ENCODE measurements at regions not wholly inside any gene's neighbourhood (a gene's known extent, or its start where the extent isn't known, plus 50 kb on each side); places are given as distances from the start of the nearest gene placed in this dataset.

DNA sequence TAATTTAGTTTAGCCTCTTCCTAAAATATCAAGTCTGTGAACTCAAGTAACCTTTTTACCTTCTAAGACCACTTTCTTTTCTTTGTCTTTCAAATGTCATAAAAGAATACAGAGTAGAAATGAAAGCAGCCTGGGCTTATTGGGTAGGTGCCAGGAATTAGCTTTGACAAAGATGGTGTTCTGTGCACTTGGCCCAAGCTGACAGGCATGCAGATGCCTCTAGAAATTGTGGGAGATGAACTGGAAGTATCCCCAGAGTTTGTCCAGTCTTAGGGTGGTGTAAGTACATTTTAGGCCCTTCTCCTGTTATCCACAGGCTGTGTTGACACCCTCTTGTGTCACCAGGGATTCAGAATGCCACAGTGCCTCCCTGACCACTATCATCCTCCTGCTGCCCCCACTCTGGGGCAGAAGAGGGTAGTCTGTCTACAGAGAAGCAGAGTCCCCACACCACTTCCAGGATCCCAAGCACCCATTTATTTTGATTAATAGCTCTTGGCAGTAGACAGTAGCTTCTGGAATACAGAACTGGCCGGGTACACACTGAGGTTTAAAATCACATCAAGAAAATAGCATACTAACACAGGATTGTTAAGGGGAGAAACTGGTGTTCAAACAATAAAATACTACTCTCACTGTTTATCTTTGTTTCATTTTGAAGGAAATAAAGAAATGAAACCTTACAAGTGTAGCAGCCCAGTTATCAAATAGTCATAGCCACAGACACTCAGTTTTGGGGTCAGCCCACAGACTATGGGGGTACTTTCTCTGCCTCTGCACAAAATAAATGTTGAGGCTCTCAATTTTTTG is 343.2 kb downstream of the KCNRG start:
- no peak for DNase-seq (ENCODE audit: low read depth in 2 of 2)

DNA sequence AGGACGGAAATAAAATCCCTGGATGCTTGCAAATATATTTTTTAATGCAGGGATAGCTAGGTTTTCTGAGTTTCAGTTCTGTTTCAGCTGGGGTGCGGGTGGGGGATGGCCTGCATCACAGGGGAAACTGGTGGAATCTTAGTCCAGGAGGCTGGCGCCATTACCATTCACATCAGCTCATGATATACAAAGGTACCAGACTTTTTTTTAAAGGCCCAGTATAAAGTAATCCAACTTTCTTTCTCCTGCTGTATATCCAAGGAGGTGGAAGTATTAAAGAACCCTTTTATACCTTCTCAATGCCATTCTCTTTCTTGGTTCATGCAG is 343.8 kb downstream of the KCNRG start:
- no peak for DNase-seq (ENCODE audit: low read depth in 2 of 2)

DNA sequence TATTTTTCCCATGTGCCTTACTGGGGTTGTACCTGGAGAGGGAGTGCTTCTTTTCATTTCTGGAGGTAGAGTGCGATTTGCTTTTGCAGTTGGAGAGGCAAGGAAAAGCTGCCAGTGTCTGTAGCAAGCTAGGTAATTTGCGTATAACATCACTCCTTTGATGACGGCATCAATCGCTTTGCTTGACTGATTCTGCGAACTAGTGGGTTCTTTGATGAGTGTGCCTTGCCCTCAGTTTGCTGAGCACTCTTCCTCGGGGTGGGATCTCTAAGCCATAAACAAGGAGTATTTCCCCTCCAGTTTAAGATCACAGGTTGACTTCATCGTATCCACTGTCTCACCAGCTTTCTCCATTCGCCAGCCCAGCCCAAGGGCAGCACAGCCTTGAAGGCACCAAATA is 344.5 kb downstream of the KCNRG start:
- DNase-seq (ENCODE audit: low read depth in 2 of 2) = no peak

DNA sequence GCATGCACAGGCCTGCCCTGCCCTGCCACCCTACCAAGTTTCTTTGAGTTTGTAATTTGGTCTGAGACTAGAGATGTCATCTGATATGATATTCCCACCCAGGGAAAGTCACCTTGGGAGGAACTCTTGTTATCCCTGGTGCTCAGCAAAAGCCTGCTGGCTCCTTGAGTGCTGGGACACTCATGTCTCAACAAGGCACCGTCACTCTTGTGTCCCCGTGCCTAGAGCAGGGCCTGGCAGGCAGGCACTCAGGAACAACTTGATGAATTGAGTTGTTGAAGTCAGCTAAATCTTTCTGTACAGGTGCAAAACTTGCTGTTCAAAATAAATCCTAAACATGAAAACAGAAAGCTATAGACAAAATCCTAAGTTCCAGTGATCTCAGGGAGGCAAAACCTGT is 345.4 kb downstream of the KCNRG start:
- no peak for DNase-seq (ENCODE audit: low read depth in 2 of 2)

DNA sequence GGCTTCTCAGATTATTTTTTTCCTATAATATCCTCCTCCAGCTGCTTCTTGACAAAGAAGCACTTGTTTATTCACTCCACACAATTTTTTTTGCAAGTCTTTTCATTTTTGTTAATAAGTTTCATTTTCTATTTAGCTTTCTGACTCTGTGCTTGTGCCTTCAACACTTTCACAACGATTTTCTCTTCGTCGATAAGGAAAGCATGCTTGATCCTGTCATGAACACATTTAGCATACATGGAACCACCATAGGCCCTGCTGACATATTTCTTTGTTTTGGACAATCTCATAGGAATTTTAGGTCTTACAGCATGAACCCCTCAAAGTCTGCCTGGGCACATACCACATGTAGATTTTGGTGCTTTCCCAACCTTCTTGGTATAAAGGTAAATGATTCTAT is 346.0 kb downstream of the KCNRG start:
- DNase-seq (ENCODE audit: low read depth in 2 of 2) = no peak

DNA sequence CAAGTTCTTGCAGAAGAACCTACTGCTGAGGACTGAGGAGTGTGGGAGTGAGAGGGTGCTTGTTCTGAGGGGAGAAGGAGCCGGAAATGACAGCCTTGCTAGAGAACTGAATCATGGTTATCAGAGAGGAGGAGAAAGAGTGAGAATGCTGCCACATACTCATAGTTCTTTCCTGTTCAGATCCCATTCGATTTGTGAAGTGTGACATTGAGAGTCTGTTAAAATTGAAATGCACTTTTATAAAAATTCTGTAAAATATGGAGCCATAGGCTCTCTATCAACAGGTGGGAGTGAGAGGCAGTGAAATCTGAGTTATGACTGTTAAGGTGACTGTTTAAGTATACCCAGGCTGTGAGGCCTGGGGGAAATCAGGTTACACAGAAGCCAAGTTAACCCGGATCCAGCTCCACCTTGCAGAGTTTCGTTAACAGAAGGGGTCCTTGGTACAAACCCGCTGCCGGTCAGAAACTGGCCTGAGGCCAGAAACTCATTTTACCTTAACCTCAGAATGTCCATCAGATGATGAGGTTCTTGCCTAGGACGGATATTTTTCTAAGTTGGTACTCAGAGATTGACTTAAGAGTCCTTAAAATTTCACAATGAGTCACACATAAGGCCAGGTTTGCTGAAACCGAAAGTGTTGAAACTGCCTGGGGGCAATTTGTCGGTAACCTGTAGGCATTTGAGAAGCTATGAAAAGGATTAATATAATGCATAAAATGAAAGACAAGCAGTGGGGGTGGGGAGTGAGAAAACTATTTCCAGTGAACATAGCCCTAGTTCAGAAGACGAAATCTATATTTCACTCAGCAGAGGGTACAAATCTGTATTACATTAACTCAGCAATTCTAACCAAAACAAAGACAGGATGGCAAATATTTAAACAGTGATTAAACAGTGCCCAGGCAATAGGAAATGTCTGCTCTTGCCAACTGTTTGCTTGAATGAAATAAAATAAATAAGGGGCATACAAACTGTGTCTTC is 350.5 kb downstream of the KCNRG start:
- no peak for DNase-seq (ENCODE audit: low read depth in 2 of 2)

DNA sequence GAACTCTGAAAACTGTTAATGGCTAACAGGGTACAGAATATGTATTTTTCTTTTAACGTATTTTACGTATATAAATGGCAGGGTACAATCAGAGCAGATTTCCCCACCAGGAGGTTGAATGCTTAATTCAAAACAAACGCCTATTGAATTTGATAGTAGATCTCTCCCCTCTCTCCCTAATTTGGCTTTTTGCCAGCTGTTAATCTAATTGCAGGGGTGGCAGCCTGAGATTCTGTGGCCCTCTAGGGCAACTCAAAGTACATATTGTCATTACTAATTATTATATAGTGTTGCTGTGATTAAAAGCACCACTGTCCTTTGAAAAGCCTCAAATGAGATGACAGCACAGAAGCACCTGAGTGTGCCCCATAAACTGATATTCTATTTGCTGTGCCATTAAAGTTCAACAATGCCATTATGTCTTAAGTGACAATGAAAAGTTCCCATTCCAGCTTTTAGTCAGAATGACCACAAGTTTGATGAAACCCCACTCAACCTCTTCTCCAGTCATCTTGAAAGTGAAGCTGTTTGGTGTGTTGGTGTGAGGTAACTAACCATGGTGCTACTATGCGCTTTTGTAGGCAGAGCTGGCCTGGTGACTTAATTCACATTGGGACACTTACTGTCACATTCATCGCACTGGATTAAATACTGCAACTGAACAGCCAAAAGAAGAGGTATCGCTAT is 351.4 kb downstream of the KCNRG start:
- DNase-seq (ENCODE audit: low read depth in 2 of 2) = no peak

DNA sequence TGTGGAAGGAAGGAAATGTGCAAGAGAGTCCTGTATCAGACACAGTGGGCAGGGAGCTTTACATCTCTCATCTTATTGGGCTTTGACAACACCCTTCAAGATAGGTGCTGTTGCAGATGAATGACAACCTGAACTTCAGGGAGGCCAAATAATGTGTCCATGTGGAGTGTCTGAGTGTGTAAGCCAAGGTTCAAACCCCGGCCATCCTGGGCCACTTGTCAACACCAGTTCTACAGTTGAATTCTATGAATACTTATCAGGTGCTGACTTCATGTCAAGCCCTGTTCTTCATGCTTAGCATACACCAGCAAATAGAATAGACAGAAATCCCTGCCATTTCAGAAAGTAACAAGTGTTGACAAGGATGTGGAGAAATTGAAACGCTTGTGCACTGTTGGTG is 354.4 kb downstream of the KCNRG start:
- DNase-seq (ENCODE audit: low read depth in 2 of 2) = no peak

DNA sequence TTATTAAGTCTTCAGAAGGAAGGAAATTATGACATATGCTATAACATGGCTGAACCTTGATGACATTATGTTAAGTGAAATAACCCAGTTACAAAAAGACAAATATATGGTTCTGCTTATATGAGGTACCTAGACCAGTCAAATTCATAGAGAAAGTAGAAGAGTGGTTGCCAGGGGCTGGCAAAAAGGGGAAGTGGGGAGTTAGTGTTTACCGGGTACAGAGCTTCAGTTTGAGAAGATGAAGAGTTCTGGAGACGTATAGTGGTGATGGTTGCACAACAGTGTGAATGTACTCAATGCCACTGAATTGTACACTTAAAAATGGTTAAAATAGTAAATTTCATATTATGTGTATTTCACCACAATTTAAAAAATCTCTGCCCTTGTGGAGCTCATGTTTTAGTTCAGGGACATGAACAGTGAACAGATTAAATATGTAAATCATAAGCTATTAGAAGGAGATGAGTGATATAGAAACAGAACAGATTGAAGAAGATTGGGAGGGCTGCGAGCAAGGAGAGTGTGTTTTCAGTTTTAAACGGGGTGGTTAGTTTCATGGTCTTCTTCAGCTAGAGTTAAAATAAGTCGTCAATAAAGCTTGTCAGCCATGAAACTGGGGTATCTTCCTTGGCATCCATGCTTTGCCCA is 355.2 kb downstream of the KCNRG start:
- no peak for DNase-seq (ENCODE audit: low read depth in 2 of 2)

DNA sequence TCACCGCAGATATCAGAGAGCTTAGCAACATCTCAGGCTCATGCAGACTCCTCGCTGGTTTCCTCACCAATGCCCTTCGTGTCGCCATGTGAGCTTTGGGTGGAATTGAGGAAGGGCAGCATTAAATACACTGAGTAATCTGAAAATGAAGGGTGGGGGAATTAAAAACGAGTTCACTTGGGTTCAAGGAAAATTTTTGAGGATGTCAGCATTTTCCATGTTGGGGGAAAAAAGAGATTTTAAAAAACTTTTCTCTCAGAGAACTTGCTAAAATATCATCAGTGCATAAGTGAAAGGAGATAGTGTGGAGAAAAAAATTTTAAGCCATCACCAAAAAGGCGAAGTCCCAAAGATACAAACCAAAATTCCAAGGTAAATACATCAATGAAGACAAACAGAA is 359.3 kb downstream of the KCNRG start:
- DNase-seq (ENCODE audit: low read depth in 2 of 2) = no peak

DNA sequence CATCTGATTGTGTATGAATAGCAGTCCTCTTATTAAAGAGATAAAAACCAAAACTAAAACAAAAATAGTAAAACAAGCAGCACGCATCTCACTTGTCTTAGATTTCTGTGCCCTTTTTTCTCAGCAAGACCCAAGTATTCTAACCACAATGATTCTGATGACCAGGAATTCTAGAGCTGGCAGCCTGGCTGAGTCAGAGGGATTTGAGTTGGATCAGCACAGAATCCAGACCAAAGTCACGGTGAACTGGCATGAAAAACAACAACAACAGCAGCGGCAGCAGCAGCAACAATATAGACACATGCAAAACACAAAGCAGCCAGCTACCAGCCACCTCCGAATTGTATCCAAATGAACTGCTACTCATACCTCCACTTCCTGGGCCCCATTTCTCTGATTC is 360.5 kb downstream of the KCNRG start:
- no peak for DNase-seq (ENCODE audit: low read depth in 2 of 2)

DNA sequence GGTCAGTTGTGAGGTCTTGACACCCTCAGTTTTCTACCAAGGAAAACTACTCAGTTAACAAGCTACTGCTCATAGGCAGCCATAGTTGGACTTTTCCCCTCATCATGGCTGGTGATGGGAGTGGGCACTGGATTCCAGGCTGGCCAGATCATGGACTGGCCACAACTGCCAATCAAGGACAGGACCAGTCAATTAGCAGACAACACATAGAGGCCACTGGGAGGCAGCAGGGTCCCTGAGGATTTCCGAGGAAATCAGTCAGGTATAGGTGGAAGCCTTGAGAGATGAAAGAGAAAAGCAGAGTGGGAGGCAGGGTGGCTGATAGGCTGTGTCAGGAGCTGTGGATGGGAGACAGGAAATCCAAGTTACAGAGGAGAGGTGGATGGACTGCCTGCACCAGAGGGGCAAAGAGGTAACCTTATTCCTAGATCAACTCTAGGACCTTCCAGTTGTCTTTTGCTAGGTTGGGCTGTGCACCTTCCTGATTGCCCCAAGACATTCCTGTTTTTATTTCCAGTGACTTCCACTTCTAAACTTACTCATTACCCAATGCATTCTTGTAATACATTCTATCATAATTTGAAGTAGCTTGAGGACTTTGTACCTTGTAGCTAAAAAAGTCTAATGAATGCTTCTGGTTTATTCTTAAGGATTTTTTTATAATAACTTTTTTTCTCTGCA is 361.8 kb downstream of the KCNRG start:
- DNase-seq (ENCODE audit: low read depth in 2 of 2) = no peak

DNA sequence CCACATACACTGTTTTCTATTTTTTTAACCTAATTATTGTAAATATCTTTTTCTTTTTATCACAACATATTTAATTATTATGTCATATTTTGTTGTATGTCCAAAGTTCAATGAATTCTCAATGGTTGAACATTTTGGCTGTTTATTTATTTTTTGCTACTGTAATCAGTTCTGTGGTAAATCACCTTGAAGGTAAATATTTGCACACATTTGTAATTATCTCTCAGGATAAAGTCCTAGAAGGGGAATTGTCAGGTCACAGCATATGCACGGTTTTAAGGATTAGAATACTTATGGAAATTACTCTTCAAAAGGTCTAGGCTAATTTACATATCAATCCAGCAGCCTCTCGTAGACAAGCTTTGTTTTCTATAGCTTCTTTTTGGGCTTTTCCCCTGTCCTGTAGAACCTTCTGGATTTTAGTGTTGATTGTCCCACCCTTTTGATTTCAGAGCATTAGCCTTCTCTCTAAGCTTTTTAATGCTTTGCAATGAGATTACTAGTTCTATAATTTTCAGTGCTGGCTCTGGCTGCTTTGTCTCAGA is 362.6 kb downstream of the KCNRG start:
- DNase-seq (ENCODE audit: low read depth in 2 of 2) = no peak

DNA sequence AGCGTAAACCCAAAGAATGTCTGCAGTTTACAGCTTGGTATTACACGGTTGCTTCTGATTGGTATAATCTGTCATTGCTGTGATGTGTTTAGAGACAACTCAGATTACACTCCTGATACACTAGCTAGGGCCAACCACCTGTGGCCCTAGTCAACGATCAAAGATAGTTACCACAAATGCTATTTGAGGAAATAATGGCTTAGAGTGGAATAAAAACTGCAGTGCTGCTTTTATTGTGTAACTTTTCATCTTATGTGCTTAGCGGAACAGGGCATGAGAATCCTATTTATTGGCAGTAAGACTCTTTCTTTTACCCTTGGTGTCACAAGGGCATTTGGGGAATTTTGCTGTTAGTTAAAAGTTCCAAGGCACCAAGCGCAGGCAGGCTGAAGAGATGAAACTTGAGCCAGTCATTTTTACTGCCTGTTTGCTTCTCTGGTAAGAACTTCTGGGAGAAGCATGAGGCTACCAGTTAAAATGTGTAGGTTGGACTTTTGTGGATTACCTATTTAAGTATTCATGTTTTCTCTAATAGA is 363.3 kb downstream of the KCNRG start:
- DNase-seq (ENCODE audit: low read depth in 2 of 2) = no peak

DNA sequence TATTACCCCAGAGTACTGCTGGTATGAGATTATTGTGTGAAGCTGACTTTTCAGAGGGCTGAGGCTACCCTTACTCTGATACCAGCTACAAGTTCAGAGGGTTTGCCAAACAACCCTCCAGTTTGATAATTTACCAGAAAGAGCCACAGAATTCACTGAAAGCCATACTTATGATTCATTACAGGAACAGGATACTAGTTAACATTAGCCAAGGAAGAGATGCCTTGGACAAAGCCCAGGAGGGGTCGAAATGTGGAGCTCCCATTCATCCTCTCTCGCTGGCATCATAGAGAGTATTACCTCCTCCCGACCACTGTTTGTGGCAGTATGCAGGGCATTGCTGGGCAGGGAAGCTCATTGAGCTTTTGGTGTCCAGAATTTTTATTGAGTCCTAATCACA is 364.3 kb downstream of the KCNRG start:
- no peak for DNase-seq (ENCODE audit: low read depth in 2 of 2)

DNA sequence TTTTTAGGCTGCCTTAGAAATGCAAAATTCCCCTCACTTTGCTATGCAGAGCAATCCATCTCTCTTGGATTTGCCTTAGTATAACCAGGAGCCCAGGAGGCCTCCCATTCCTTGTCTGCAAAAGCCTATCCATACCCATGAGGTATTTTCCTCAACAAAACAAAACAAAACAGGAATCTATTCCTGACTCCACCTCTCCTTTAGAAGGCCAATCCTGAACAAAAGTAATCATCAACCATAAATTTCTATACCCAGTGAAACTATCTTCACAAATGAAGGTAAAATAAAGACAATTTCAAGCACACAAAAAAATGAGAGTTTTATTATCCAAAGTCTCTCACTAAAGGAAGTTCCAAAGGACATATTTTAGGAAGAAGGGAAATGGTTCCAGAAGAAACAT is 365.7 kb downstream of the KCNRG start:
- DNase-seq (ENCODE audit: low read depth in 2 of 2) = no peak

DNA sequence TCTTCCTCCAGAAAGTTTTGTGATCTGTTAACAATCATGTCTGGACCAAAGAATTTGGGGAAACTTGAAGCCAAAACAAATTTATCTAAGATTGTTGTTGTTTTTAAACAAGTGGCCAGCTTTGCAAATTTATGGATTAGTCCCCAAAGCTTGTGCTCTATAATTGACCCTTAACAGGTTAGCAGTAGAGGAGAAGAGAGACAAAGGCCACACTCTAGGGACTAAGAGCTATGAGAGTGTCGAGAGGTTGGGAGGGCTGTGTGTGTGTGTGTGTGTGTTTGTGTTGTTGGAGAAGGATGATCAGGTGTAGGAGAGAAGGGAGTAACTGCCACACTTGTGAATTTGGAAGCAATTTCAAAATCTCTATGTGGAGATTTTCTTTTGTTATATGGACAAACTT is 367.3 kb downstream of the KCNRG start:
- DNase-seq (ENCODE audit: low read depth in 2 of 2) = no peak

DNA sequence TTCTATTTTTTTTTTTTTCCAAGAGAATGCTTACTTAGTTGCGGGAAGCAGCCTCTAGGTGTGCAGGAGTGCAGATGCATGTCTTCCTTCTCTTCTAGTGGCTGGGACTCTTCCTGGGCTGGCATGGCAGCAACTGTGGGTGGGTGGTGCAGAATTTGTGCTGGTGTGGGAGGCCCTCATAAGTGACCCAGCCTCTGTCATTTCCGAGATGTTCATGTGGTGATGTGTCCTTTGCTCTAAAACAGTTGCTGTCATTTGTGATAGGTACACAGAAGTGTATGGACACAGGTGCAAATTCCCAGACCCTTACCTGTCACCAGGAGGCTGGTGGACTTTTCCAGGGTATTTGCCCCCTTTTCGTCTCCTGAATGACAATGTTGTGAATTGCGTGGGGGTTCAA is 367.7 kb downstream of the KCNRG start:
- no peak for DNase-seq (ENCODE audit: low read depth in 2 of 2)

DNA sequence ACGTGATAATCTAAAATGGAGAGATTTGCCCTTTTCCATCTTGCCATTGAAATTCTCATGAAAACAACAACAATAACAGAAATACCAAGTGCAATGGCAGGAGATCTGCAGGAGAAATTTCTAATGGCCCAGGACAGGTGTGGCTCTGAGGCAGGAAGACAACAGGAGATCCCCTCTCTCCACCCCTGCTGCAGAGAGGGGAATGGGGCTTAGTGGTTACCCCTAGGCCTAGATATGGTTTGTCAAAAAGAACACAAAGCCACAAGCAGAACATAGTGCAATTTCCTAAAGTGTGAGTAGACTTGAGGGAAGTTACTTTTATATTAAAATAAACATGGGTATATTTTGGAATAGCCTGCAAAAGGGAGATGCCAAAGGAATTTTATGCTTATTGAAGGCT is 369.5 kb downstream of the KCNRG start:
- no peak for DNase-seq (ENCODE audit: low read depth in 2 of 2)

DNA sequence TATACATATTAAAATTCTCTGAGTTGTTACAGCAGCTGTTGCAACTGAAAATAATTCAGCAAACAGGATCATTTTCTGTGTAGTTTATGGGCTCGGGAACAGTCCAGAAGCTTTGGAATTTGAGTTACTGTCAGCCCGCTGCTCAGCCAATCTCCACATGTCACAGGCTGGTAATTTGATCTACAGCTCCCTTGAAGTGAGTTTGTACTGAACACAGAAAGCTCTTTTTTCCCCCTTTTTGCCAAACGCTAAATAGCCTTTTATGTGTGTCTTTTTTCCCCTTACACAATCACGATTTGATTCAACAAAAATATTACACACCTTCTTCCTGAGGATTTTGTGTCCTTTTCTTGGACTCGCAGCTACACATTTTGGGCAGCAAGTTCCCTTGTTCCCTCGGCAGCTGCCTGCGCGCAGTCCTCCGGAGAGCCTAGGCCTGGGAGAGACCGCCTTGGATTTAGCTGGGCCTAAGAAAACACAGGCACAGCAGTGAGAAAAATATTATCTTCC is 371.4 kb downstream of the KCNRG start:
- DNase-seq (ENCODE audit: low read depth in 2 of 2) = no peak
